Activated CD4-positive, alpha-beta T cell treated with anti-CD3 and anti-CD28 coated beads, Interleukin-2, amount 50 U/mL, for 1 hour (primary cell): ENCODE measurements at regions not wholly inside any gene's neighbourhood (a gene's known extent, or its start where the extent isn't known, plus 50 kb on each side); places are given as distances from the start of the nearest gene placed in this dataset.

Experiments used
- DNase-seq: peaks from one replicate; pipeline ENCODE4 v3.0.0-alpha.2; 2020

DNA sequence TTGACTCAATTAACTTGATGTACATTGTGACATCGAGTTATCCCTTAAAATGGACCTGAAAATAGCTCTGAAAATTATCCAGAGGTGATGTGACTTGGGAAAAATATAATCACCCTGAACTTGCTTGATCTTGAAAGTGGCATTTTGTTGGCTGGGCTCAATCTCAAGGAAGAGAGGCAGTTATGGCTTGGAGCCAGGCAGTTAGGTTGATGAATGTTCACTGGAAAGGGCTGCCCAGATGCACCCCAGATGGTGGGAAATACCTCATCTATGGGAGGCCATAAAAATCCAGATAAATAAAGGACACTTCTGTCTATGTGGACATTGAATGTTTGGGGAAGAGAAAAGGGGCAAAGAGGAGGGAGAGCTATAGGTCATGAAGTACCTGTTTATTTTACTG, 55.7 kb upstream of the OR5AN1 start:
- no peak for DNase-seq

GRCh38 chr11:59295435-59295834, 63.3 kb upstream of the OR5AN1 start:
- DNase-seq, result no peak

GRCh38 chr11:59292611-59293010, 66.1 kb upstream of the OR5AN1 start:
- DNase-seq, result no peak

DNA sequence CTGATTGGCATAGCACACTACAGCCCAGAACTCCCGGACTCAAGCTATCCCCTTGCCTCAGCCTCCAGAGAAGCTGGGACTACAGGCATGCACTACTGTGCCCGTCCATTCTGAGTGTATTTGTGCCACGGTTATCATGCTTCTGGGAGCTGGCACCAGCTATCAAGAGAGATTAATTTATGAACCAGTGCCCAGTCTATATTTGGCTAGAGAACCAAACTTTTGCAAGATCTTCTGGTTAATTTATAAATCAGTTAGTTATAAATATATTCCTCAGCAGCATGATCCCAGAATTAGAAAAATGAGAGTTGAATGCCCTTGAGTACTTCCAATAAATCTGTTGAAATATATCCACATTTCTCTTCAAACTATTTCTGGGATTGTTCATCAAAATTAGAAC, 67.5 kb upstream of the OR5AN1 start:
- DNase-seq, result no peak

- no peak for DNase-seq
Observed at GRCh38 chr11:59289356-59290181, 69.1 kb upstream of the OR5AN1 start.

- no peak for DNase-seq
Observed at GRCh38 chr11:59285716-59286260, 72.9 kb upstream of the OR5AN1 start.

- DNase-seq, result no peak
Observed at GRCh38 chr11:59284773-59285129, 72.0 kb upstream of the MPEG1 start.

DNA sequence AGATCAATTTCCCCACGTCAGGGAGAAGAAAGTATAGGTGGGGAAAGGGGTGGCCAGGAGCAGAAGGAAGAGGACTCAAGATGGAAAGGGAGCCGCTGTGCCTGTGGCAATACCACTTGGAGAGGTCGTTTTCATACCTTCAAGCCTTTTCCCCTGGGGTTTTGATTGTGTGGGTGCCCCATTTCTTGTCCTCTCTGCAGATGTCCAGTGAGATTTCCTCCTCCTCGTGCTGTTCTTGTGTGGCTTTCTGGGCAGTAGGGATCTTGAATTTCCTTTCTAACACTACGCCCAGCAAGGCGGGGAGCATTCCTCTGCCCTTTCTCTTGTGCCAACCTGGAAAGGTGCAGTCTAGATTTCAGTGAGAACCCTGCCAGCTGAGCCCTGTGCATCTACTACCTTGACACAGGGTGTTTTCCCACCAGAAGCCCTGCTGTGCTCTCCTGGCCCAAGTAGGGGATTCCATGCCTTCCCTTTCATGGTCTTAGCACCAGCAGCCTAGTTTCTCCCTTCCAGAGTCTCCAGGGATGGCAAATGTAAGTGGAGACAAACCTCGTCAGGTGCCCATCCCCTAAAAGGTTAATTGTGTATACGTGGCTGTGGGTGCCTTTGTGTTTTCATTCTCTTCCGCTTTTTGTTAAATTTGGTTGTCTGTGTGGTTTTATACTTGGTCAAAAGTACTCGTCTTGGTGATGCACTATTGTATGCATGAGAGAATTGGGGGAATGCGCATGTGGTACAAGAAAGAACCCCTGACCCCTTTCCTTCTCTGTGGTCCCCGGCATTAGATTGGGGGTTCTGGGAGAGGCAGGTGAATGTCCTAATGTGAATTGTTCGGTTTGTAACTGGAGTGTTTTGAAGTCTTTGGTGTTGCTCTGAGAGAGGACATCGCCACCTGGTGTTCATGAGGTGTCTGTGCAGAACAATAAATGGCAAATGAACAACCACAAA, 71.4 kb upstream of the MPEG1 start:
- peak; percentile 26 for DNase-seq

- DNase-seq, result no peak
Observed at GRCh38 chr11:59283311-59283710, 70.6 kb upstream of the MPEG1 start.

GRCh38 chr11:59281177-59281576, 68.5 kb upstream of the MPEG1 start:
- DNase-seq, result no peak

GRCh38 chr11:59273373-59273841, 60.7 kb upstream of the MPEG1 start:
- DNase-seq, result no peak

DNA sequence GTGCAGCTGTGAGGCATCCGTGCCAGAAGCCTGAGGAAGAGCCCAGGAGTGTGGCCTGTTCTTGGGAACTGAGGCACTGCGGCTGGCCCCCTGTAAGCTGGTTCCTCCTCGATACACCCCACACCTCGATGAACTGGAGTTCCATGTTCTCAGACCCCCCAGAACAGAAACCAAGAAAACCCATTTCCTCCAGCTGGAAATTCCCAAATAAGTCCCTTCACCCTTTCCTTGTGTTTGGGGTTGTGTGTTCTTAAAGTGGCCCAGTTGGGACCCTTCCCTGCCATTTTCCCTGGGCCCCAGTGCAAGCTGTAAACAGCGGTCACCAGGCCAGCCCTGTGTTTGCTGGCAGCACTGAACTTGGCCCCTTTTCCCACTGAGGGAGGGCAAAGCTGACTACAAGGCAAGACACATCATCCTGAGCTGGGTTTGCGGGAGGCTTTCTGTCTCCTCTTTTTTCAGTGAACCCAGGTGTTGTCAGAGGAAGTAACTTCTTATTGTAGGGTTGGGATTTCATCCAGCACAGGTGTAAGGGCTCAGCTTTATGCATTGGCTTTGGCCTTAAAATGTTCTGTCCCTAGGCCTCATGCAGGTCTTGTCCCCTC, 60.1 kb upstream of the MPEG1 start:
- no peak for DNase-seq

DNA sequence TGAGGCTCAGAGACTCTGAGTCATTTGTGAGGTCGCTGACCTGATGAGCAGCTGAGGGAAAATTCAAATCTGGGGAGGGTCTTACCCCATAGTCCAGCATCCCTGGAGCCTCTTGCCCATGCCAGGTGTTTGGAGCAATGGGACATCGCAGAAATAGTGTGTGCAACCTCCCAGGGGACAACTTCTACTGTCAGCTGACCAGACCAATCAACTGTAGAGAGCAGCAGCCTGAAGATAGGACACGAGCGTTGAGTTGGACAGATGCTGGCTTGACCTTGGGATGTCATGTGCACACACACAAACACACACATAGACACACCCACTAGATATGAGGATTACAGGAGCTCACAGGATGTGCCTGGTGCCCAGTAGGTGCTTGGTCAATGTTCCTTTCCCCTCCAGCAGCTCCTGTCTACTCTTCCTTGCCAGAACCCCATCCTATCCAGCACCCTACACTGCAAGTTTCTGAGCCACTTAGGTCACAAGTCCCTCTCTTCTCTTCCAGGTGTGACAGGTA, 59.1 kb upstream of the MPEG1 start:
- DNase-seq, result no peak

DNA sequence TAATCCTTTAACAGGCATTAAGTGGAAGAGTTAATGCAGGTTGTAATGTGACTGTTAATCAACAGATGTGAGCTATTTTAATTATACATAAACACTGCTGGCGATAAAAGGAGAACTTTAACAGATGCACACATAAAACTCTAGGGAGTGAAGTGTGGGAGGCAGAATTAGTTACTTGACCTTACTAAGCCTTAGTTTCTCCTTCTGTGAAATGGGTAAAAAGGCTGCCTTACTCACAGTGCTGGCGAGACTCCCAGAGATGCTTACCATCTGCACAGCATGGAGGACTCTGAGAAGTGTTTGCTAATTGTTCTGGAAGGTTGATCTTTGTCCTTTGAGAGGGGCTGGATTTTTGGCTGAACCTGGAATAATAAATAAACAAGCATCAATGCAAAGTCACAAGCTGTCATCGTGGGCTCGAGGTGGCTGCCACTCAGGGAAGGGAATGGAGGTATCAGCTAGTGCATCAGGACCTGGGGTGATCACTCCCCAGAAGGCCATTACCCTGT, 58.6 kb upstream of the MPEG1 start:
- no peak for DNase-seq

GRCh38 chr11:59267736-59268475, 55.2 kb upstream of the MPEG1 start:
- DNase-seq, result no peak

DNA sequence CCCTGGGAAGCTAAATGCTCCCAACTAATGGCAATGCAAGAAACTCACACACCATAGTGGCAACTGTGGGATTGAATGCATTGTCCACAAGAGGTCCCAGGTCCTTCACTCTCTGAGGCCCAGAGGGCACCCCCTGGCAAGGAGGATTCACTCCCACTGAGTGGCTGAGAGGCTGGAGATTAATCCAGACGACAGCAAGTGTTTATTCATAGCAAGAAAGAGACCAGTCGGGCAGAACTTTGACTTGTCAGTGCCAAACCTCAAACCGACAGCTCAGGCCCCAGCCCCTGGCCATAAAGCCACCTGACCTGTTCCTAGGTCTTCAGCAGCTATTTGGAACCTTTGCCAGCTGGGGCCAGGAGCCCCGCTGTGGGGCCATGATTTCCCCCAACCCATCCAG, 54.5 kb upstream of the MPEG1 start:
- no peak for DNase-seq

- DNase-seq, result no peak
Observed at GRCh38 chr11:59266491-59266890, 53.8 kb upstream of the MPEG1 start.

DNA sequence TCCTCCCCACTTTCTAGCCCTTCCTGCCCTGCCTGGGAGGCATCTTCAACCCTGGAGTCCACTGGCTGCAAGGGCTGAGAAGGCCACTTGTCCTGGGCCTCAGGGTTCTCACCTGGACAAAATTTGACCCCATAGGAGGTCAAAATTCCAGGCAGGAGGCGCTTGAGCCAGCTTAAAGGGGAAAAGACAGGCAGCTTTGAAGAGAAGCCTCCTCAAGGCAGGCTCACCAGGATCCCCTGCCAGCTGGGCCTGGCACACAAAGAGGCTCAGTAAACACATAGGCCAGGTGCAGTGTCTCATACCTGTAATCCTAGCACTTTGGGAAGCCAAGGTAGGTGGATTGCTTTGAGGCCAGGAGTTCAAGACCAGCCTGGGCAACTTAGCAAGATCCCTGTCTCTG, 53.0 kb upstream of the MPEG1 start:
- no peak for DNase-seq

- DNase-seq, result no peak
Observed at GRCh38 chr11:59264736-59265135, 52.0 kb upstream of the MPEG1 start.

GRCh38 chr11:59263225-59263894, 50.6 kb upstream of the MPEG1 start:
- DNase-seq, result peak; percentile 14
